ENCODE measurements at regions not wholly inside any gene's neighbourhood (a gene's known extent, or its start where the extent isn't known, plus 50 kb on each side); places are given as distances from the start of the nearest gene placed in this dataset.

- DNase-seq (ENCODE audit: low spot score) = no peak
- in situ Hi-C loops (cut with HindIII; ENCODE audit: low sequenced_read_pairs) = no loop called here
Measured at GRCh38 chr14:38856798-38857197, 246.2 kb downstream of the SEC23A start.

DNA sequence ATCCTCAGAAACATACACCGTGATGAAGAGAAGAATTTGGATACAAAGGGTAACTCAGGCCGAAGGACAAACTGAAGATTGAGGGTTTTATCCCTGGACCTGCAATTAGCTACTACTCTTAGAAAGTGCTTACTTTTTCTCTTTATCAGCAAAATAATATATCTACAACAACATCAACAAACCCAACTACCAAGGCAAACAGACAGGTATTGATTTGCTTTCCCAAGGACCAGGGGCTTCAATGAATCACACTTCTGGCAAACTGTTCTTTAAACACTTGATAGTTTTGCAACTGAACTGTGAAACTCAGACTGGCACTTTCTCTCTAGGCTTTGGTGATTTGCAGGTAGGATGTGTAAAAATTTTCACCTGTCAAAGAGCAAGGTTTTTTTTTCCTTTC lies 247.5 kb downstream of the SEC23A start:
- in situ Hi-C loops (cut with HindIII; ENCODE audit: low sequenced_read_pairs) = no loop called here
- DNase-seq (ENCODE audit: low spot score) = no peak

DNA sequence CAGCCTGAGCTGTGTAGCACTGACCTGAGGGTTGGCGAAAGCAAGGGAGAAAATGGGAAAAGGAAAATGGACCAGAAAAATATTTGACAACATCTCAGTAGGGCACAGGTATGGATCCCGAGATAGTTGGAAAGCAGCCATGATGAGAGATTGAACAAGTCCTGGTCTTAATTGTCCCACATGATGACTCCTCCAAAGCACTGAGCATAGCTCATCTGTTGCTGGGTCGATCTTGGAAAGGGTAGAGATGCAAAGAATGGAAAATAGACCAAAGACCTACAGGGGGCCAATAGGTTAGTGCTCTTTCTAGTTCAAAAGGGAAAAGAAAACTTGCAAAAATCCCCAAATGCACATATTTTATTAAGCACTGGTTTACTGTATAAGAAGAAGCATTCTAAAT lies 251.9 kb downstream of the SEC23A start:
- no peak for DNase-seq (ENCODE audit: low spot score)
- in situ Hi-C loops (cut with HindIII; ENCODE audit: low sequenced_read_pairs) = no loop called here

DNA sequence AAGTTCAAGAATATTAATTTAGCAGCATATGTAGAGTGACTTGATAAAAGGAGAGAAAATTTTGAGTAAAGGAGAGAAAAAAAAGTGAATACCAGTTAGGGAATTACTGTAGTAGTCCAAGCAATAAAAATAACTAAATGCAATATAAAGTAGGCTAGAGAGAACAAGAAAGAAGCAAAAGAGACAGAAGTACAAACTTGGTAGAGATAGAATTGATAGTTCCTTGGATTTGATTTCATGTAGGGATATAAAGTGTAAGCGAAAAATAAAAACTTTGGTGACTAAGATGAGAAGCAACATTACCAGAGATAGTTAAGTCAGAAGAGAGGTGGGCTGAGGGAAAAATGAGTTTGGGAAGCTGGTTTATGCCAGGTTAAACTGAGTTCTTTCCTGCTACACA lies 252.4 kb downstream of the SEC23A start:
- in situ Hi-C loops (cut with HindIII; ENCODE audit: low sequenced_read_pairs) = no loop called here
- no peak for DNase-seq (ENCODE audit: low spot score)

GRCh38 chr14:38848243-38848935 lies 254.6 kb downstream of the SEC23A start:
- in situ Hi-C loops (cut with HindIII; ENCODE audit: low sequenced_read_pairs) = no loop called here
- no peak for DNase-seq (ENCODE audit: low spot score)

DNA sequence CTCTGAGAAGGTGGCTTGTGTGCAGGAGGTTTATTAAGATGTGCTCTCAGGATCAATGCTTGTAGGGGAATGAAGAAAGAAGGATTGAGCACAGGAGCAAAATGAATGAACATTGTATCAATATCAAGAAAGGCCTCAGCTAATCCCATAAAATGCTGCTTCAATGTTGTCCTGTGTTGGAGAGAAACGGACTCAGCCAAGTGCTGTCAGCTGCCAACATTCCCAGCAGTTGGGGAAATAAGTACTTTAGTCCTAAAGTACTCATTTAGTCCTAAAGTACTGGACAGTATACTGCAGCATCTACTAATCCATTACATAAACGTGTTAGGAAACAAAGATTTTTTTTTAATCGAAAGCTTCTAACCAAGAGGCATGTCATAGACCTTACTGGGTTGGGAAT lies 255.9 kb downstream of the SEC23A start:
- in situ Hi-C loops (cut with HindIII; ENCODE audit: low sequenced_read_pairs) = no loop called here
- DNase-seq (ENCODE audit: low spot score) = no peak

GRCh38 chr14:38839694-38840365 lies 263.2 kb downstream of the SEC23A start:
- in situ Hi-C loops (cut with HindIII; ENCODE audit: low sequenced_read_pairs) = no loop called here
- DNase-seq (ENCODE audit: low spot score) = no peak

GRCh38 chr14:38838979-38839323 lies 264.1 kb downstream of the SEC23A start:
- DNase-seq (ENCODE audit: low spot score) = no peak
- in situ Hi-C loops (cut with HindIII; ENCODE audit: low sequenced_read_pairs) = no loop called here

DNA sequence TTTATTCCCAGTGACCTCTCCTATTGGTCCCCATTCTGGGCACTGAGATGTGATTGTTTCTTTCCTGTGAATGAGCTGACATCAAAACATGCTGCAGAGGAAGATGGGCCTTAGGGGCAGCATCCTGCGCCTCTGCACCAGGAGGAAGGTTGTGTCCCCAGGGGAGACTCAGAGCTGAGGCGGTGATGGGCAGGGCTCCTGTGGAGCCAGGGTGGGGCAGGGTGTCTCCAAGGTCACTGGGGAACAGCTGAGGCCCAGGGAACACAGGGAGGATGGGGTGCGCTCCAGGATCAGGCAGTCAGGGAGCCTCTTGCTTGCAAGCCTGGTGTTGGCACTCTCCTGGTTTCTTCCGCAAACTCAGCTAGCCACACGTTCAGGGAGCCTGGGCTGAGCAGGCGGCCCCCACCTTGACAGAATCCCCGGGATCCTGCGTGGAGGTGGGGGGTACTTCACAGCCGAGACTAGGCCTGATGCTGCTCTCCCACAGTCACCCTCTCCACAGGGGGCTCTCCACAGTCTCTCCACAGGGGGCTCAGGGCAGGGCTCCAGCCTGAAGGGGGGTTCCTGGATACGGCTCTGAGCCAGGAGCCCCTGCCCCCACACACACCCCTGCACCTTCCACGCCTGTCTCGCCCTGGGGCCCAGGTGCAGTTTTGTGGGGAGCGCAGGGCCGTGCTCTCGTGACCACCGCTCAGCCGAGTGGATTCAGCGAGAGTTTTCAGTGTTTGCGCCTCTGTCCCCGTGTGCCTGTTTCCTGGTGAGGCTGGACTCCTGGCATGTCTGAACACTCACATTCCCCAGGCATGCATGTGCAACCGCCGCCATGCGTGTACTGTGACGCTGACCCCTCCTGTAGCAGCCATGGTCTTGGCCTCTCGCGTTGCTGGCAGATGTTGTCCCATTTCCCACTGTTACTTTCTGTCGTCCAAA lies 264.7 kb downstream of the SEC23A start:
- in situ Hi-C loops (cut with HindIII; ENCODE audit: low sequenced_read_pairs) = no loop called here
- DNase-seq (ENCODE audit: low spot score) = no peak

- in situ Hi-C loops (cut with HindIII; ENCODE audit: low sequenced_read_pairs) = no loop called here
- no peak for DNase-seq (ENCODE audit: low spot score)
Measured at GRCh38 chr14:38837343-38838048, 265.5 kb downstream of the SEC23A start.

GRCh38 chr14:38836539-38836938 lies 266.5 kb downstream of the SEC23A start:
- DNase-seq (ENCODE audit: low spot score) = no peak
- in situ Hi-C loops (cut with HindIII; ENCODE audit: low sequenced_read_pairs) = no loop called here

DNA sequence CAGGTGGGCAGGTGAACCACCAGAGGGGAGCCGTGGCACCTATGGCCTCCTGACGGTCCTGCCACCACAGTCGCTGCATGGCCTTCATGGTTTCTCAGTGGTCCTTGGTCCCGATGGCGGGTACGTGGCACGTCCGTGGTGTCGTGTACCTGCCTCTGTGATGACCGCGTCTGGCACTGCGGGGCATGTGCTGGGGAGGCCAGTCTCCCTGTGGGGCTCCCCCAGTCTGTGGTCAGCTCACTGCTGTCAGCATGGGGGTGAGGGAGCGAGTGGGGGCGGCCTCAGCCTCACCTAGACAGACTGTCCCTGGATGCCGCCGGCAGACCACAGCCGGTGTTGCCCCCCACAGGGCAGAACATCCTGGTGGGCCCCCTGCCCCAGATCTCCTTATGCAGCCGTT lies 267.2 kb downstream of the SEC23A start:
- in situ Hi-C loops (cut with HindIII; ENCODE audit: low sequenced_read_pairs) = no loop called here
- DNase-seq (ENCODE audit: low spot score) = no peak

GRCh38 chr14:38828183-38828827 lies 274.7 kb downstream of the SEC23A start:
- in situ Hi-C loops (cut with HindIII; ENCODE audit: low sequenced_read_pairs) = no loop called here

GRCh38 chr14:38824706-38825105 lies 278.3 kb downstream of the SEC23A start:
- DNase-seq (ENCODE audit: low spot score) = no peak
- in situ Hi-C loops (cut with HindIII; ENCODE audit: low sequenced_read_pairs) = no loop called here

More at GRCh38 chr14:38828183-38828827, 274.7 kb downstream of the SEC23A start:
- DNase-seq (ENCODE audit: low spot score) = no peak

DNA sequence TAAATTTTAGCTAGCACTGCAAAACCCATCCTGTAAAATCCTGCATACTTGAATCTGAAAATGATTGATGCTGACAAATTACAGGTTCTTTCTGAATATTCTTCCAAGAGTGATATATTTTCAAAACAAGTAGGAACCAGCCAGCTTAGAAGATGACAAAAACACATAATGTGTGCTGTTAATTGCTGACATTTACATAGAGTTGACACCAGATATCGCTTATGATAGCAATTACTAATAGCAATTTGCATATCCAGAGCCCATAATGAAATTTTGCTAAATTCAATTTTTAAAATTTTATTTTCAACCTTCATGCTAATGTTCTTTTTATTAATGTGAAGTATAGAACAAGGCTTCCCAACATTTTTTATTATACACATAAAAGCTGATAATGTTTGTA lies 284.5 kb downstream of the SEC23A start:
- in situ Hi-C loops (cut with HindIII; ENCODE audit: low sequenced_read_pairs) = no loop called here
- no peak for DNase-seq (ENCODE audit: low spot score)

- in situ Hi-C loops (cut with HindIII; ENCODE audit: low sequenced_read_pairs) = no loop called here
- DNase-seq (ENCODE audit: low spot score) = no peak
Measured at GRCh38 chr14:38808734-38809455, 294.1 kb downstream of the SEC23A start.

- DNase-seq (ENCODE audit: low spot score) = no peak
- in situ Hi-C loops (cut with HindIII; ENCODE audit: low sequenced_read_pairs) = no loop called here
Measured at GRCh38 chr14:38799671-38800070, 303.4 kb downstream of the SEC23A start.

GRCh38 chr14:38794677-38795076 lies 308.4 kb downstream of the SEC23A start:
- DNase-seq (ENCODE audit: low spot score) = no peak
- in situ Hi-C loops (cut with HindIII; ENCODE audit: low sequenced_read_pairs) = no loop called here
